ENCODE measurements at regions not wholly inside any gene's neighbourhood (a gene's known extent, or its start where the extent isn't known, plus 50 kb on each side); places are given as distances from the start of the nearest gene placed in this dataset.

GRCh38 chr10:120097766-120098165 lies 205.2 kb downstream of the SEC23IP start:
- Histone ChIP-seq H3K9me3 (no peaks in the 10 kb centered on the region), H3K27ac (no peak overlapping the region), H3K4me3 (no peak overlapping the region), H3K4me2 (no peak overlapping the region), H3K4me1 (no peaks in the 10 kb centered on the region)
- CTCF ChIA-PET: no interaction called here
- no peak for DNase-seq (ENCODE audit: low read depth in 1 of 2, low spot score in 1 of 2)
- POLR2A ChIA-PET: interaction anchor here (0.6 kb wide), 1 partner anchor 454 kb away, joined by 4 read pairs; no protein-coding TSS in a partner anchor
- TF ChIP-seq CTCF (IDR thresholded peaks at IDR 0.05) (no peak), PHF8 (IDR thresholded peaks at IDR 0.05; ENCODE audit: borderline replicate concordance, low read depth) (no peak), HOXB5 (CRISPR knock-in tag; IDR thresholded peaks at IDR 0.05) (no peak), MYC (IDR thresholded peaks at IDR 0.05; ENCODE audit: borderline replicate concordance, low read length) (no peak), ELK1 (IDR thresholded peaks at IDR 0.05; ENCODE audit: low read depth, low read length) (no peak)
- FAIRE-seq: no peak
- ATAC-seq: no peak

- TF ChIP-seq HEYL (CRISPR knock-in tag; IDR thresholded peaks at IDR 0.05) (no peak), CBX8 (IDR thresholded peaks at IDR 0.05) (no peak), BHLHE40 (IDR thresholded peaks at IDR 0.05; ENCODE audit: low read depth, low read length) (no peak), SREBF2 (IDR thresholded peaks at IDR 0.05) (no peak), HOXA7 (CRISPR knock-in tag; IDR thresholded peaks at IDR 0.05) (no peak), E2F6 (IDR thresholded peaks at IDR 0.05; ENCODE audit: borderline replicate concordance, low read depth) (no peak), CTCF (IDR thresholded peaks at IDR 0.05) (no peak)
- no peaks in the 10 kb centered on the region for H3K4me1 ChIP-seq
- H3K4me2 ChIP-seq: no peak overlapping the region
- no peak overlapping the region for H3K27ac ChIP-seq
- ATAC-seq (no peak), FAIRE-seq (no peak), DNase-seq (ENCODE audit: low read depth in 1 of 2, low spot score in 1 of 2) (no peak)
- H3K9me3 ChIP-seq: no peaks in the 10 kb centered on the region
- WGBS (ENCODE audit: missing lambda C conversion rate): 5% methylated on average over 4 of the region's 4 CpGs
- POLR2A ChIA-PET: interaction anchor here (0.6 kb wide), 1 partner anchor 453 kb away, joined by 4 read pairs; no protein-coding TSS in a partner anchor
- CTCF ChIA-PET: no interaction called here
- no peak overlapping the region for H3K4me3 ChIP-seq
Observed at GRCh38 chr10:120098232-120098930, 205.9 kb downstream of the SEC23IP start.

GRCh38 chr10:120103738-120104560 lies 211.4 kb downstream of the SEC23IP start:
- H3K4me3 ChIP-seq: no peak overlapping the region
- no peaks in the 10 kb centered on the region for H3K4me1 ChIP-seq
- FAIRE-seq: no peak
- no peak for DNase-seq (ENCODE audit: low read depth in 1 of 2, low spot score in 1 of 2)
- ChIA-PET CTCF (interaction anchor here (1.0 to 1.7 kb wide), 3 partner anchors 9 to 99 kb away, joined by 3 to 4 read pairs (median 3); no protein-coding TSS in a partner anchor), POLR2A (no interaction called here)
- H3K4me2 ChIP-seq: no peak overlapping the region
- H3K27ac ChIP-seq: no peak overlapping the region
- WGBS (ENCODE audit: missing lambda C conversion rate): under 1% methylated on average over 10 of the region's 10 CpGs
- ATAC-seq: no peak; a peak in 2 of 6 replicates
- TF ChIP-seq GATA3 (IDR thresholded peaks at IDR 0.05; ENCODE audit: borderline replicate concordance) (no peak), EHF (CRISPR knock-in tag; IDR thresholded peaks at IDR 0.05) (no peak), POLR2A (IDR thresholded peaks at IDR 0.05; ENCODE audit: low read length) (no peak), SMC3 (IDR thresholded peaks at IDR 0.05) (no peak), RCOR1 (IDR thresholded peaks at IDR 0.05; ENCODE audit: low read depth, low read length) (no peak), CBX2 (IDR thresholded peaks at IDR 0.05; ENCODE audit: borderline replicate concordance, low read depth) (no peak), NR3C1 (IDR thresholded peaks at IDR 0.05) (no peak)
- H3K9me3 ChIP-seq: no peaks in the 10 kb centered on the region
